K562 (cell line): ENCODE measurements at regions not wholly inside any gene's neighbourhood (a gene's known extent, or its start where the extent isn't known, plus 50 kb on each side); places are given as distances from the start of the nearest gene placed in this dataset.

Source experiments
- NR2C2 ChIP-seq, 2 experiments: fragments of 200-800 bp in 1 of 2; sonication (Bioruptor generic) in 1 of 2; sonication (generic) in 1 of 2; formaldehyde crosslinking in 1 of 2; IDR thresholded peaks; 2 replicates each; pipeline versions ENCODE4 v1.6.1 to v1.8.0; 2016 to 2022; ENCODE audit warnings: mild to moderate bottlenecking in 1 of 2, missing compliant biosample characterization in 1 of 2, missing genetic modification characterization in 1 of 2, missing genetic modification reagents in 1 of 2
- POLR2H ChIP-seq: IDR thresholded peaks from 2 replicates; pipeline ENCODE4 v1.6.1; 2016; ENCODE audit warnings: missing genetic modification characterization, low read depth, mild to moderate bottlenecking, control low read depth, missing compliant biosample characterization, moderate library complexity
- SNIP1 ChIP-seq: fragments of 450-650 bp; IDR thresholded peaks from 2 replicates; pipeline ENCODE4 v1.7.1; 2017; ENCODE audit warnings: low read depth, mild to moderate bottlenecking
- U2AF1 ChIP-seq: fragments of 200-400 bp; formaldehyde crosslinking; optimal IDR thresholded peaks from 2 replicates; pipeline ENCODE3; 2017; ENCODE audit warnings: mild to moderate bottlenecking, low read depth, low read length, moderate library complexity
- TF ChIP-seq, protein P1 (sequence below): fragments of 450-650 bp; IDR thresholded peaks from 2 replicates; pipeline ENCODE4 v1.6.1; 2018; ENCODE audit not compliant: partially characterized antibody
- TF ChIP-seq, protein P2 (sequence below): sonication (generic); formaldehyde crosslinking; IDR thresholded peaks from 2 replicates; pipeline ENCODE4 v1.8.1; 2023; ENCODE audit warnings: mild to moderate bottlenecking, missing genetic modification reagents

DNA sequence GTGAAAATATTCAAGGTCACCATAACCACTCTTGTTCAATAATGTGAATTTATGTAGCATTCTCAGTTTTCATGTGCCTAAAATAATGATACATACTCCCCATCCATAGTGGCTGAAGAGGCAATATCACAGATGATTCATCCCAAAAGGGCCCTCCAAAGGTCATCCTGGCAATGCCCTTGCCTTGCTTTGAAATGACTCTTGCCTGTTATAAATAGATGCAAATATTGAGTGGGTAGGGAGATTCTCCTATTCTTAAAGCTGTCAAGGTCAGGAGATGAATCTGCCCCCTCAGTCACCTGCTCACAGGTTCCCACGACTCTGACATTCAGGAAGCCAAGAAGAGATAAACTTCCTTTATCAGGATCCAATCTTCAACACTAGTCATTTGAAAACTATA is 490.5 kb downstream of the TNS1 start (continued):
- TF ChIP-seq, protein P1, sequence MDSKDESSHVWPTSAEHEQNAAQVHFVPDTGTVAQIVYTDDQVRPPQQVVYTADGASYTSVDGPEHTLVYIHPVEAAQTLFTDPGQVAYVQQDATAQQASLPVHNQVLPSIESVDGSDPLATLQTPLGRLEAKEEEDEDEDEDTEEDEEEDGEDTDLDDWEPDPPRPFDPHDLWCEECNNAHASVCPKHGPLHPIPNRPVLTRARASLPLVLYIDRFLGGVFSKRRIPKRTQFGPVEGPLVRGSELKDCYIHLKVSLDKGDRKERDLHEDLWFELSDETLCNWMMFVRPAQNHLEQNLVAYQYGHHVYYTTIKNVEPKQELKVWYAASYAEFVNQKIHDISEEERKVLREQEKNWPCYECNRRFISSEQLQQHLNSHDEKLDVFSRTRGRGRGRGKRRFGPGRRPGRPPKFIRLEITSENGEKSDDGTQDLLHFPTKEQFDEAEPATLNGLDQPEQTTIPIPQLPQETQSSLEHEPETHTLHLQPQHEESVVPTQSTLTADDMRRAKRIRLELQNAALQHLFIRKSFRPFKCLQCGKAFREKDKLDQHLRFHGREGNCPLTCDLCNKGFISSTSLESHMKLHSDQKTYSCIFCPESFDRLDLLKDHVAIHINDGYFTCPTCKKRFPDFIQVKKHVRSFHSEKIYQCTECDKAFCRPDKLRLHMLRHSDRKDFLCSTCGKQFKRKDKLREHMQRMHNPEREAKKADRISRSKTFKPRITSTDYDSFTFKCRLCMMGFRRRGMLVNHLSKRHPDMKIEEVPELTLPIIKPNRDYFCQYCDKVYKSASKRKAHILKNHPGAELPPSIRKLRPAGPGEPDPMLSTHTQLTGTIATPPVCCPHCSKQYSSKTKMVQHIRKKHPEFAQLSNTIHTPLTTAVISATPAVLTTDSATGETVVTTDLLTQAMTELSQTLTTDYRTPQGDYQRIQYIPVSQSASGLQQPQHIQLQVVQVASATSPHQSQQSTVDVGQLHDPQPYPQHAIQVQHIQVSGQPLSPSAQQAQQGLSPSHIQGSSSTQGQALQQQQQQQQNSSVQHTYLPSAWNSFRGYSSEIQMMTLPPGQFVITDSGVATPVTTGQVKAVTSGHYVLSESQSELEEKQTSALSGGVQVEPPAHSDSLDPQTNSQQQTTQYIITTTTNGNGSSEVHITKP, result no peak
- no peak for TF ChIP-seq U2AF1
- TF ChIP-seq, protein P2, sequence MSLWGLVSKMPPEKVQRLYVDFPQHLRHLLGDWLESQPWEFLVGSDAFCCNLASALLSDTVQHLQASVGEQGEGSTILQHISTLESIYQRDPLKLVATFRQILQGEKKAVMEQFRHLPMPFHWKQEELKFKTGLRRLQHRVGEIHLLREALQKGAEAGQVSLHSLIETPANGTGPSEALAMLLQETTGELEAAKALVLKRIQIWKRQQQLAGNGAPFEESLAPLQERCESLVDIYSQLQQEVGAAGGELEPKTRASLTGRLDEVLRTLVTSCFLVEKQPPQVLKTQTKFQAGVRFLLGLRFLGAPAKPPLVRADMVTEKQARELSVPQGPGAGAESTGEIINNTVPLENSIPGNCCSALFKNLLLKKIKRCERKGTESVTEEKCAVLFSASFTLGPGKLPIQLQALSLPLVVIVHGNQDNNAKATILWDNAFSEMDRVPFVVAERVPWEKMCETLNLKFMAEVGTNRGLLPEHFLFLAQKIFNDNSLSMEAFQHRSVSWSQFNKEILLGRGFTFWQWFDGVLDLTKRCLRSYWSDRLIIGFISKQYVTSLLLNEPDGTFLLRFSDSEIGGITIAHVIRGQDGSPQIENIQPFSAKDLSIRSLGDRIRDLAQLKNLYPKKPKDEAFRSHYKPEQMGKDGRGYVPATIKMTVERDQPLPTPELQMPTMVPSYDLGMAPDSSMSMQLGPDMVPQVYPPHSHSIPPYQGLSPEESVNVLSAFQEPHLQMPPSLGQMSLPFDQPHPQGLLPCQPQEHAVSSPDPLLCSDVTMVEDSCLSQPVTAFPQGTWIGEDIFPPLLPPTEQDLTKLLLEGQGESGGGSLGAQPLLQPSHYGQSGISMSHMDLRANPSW, result no peak
- TF ChIP-seq SNIP1, result no peak
- TF ChIP-seq POLR2H (tag), result no peak
- TF ChIP-seq NR2C2 (CRISPR knock-in tag; IDR thresholded peaks at IDR 0.05), result no peak
- TF ChIP-seq NR2C2 (tag; IDR thresholded peaks at IDR 0.05), result no peak
